ENCODE measurements at regions not wholly inside any gene's neighbourhood (a gene's known extent, or its start where the extent isn't known, plus 50 kb on each side); places are given as distances from the start of the nearest gene placed in this dataset.

- peaks cover 5 to 6% of the 10 kb centered on the region in 2 donors for H3K9me3 ChIP-seq
- H3K4me3 ChIP-seq: no peak overlapping the region
- no peaks in the 10 kb centered on the region for H3K36me3 ChIP-seq
- no peaks in the 10 kb centered on the region for H3K27me3 ChIP-seq
- in situ Hi-C loops (cut with MboI; ENCODE audit: low pct_ligation_motif_present in 1 of 4, low pct_unique_long_range_greater_than_20kb in 1 of 4, low sequenced_read_pairs in 3 of 4) (no loop called here), intact Hi-C loops (cut with DNase I; ENCODE audit: low total_unique reads) (no loop called here)
- H3K4me1 ChIP-seq: peaks cover 0 to 20% (median 7%) of the 10 kb centered on the region in 4 donors
- DNase-seq: no peak
- 60 to 73% methylated on average over 9 to 13 of the region's 13 CpGs for WGBS, 2 donors (ENCODE audit: low coverage in 1 of 2)
- H3K27ac ChIP-seq: peak overlapping the region in 1 of 4 donors; percentile 11
- TF ChIP-seq EP300 (IDR thresholded peaks at IDR 0.05; ENCODE audit: low read depth) (no peak), POLR2AphosphoS5 (IDR thresholded peaks at IDR 0.05) (no peak), CTCF (IDR thresholded peaks at IDR 0.05) (no peak), POLR2A (IDR thresholded peaks at IDR 0.05) (no peak)
Observed at GRCh38 chr3:16085884-16086608, 88.4 kb upstream of the GALNT15 start.

- no peak for DNase-seq
- Histone ChIP-seq H3K36me3 (no peaks in the 10 kb centered on the region), H3K27ac (no peak overlapping the region), H3K27me3 (no peaks in the 10 kb centered on the region), H3K9me3 (peaks cover under 1 to 2% of the 10 kb centered on the region in 2 donors), H3K4me1 (peaks cover 0 to 20% (median 7%) of the 10 kb centered on the region in 4 donors), H3K4me3 (no peak overlapping the region)
- TF ChIP-seq CTCF (IDR thresholded peaks at IDR 0.05) (no peak), POLR2AphosphoS5 (IDR thresholded peaks at IDR 0.05) (no peak), POLR2A (IDR thresholded peaks at IDR 0.05) (no peak), EP300 (IDR thresholded peaks at IDR 0.05; ENCODE audit: low read depth) (no peak)
- intact Hi-C loops (cut with DNase I; ENCODE audit: low total_unique reads) (no loop called here), in situ Hi-C loops (cut with MboI; ENCODE audit: low pct_ligation_motif_present in 1 of 4, low pct_unique_long_range_greater_than_20kb in 1 of 4, low sequenced_read_pairs in 3 of 4) (no loop called here)
- 50% methylated on average over 1 of the region's 1 CpG; no CpG with 5 or more reads in 1 of the 2 donors for WGBS, 2 donors (ENCODE audit: low coverage in 1 of 2)
Observed at GRCh38 chr3:16086690-16087089, 87.8 kb upstream of the GALNT15 start.

- 85 to 87% methylated on average over 1 of the region's 1 CpG for WGBS, 2 donors (ENCODE audit: low coverage in 1 of 2)
- TF ChIP-seq POLR2A (IDR thresholded peaks at IDR 0.05): no peak
- no peak for TF ChIP-seq CTCF (IDR thresholded peaks at IDR 0.05)
- no peak for TF ChIP-seq POLR2AphosphoS5 (IDR thresholded peaks at IDR 0.05)
- TF ChIP-seq EP300 (IDR thresholded peaks at IDR 0.05; ENCODE audit: low read depth): no peak
- H3K27ac ChIP-seq: no peak overlapping the region
- no peaks in the 10 kb centered on the region for H3K27me3 ChIP-seq
- intact Hi-C loops (cut with DNase I; ENCODE audit: low total_unique reads) (no loop called here), in situ Hi-C loops (cut with MboI; ENCODE audit: low pct_ligation_motif_present in 1 of 4, low pct_unique_long_range_greater_than_20kb in 1 of 4, low sequenced_read_pairs in 3 of 4) (no loop called here)
- no peak for DNase-seq
- H3K9me3 ChIP-seq: no peaks in the 10 kb centered on the region
- H3K4me1 ChIP-seq: peaks cover 0 to 20% (median 7%) of the 10 kb centered on the region in 4 donors
- no peak overlapping the region for H3K4me3 ChIP-seq
- H3K36me3 ChIP-seq: no peaks in the 10 kb centered on the region
Observed at GRCh38 chr3:16088496-16088895, 86.0 kb upstream of the GALNT15 start.

- in situ Hi-C loops (cut with MboI; ENCODE audit: low pct_ligation_motif_present in 1 of 4, low pct_unique_long_range_greater_than_20kb in 1 of 4, low sequenced_read_pairs in 3 of 4) (no loop called here), intact Hi-C loops (cut with DNase I; ENCODE audit: low total_unique reads) (no loop called here)
- 86 to 96% methylated on average over 1 of the region's 1 CpG for WGBS, 2 donors (ENCODE audit: low coverage in 1 of 2)
- Histone ChIP-seq H3K36me3 (no peaks in the 10 kb centered on the region), H3K9me3 (no peaks in the 10 kb centered on the region), H3K27me3 (no peaks in the 10 kb centered on the region), H3K27ac (no peak overlapping the region), H3K4me3 (no peak overlapping the region), H3K4me1 (peaks cover 0 to 21% (median 10%) of the 10 kb centered on the region in 4 donors)
- TF ChIP-seq CTCF (IDR thresholded peaks at IDR 0.05): no peak
- TF ChIP-seq POLR2AphosphoS5 (IDR thresholded peaks at IDR 0.05): no peak
- TF ChIP-seq POLR2A (IDR thresholded peaks at IDR 0.05): no peak
- TF ChIP-seq EP300 (IDR thresholded peaks at IDR 0.05; ENCODE audit: low read depth): no peak
- no peak for DNase-seq
Observed at GRCh38 chr3:16089521-16089920, 85.0 kb upstream of the GALNT15 start.

Measured in transverse colon (tissue), 4 donors.